ENCODE measurements at regions not wholly inside any gene's neighbourhood (a gene's known extent, or its start where the extent isn't known, plus 50 kb on each side); places are given as distances from the start of the nearest gene placed in this dataset.

DNA sequence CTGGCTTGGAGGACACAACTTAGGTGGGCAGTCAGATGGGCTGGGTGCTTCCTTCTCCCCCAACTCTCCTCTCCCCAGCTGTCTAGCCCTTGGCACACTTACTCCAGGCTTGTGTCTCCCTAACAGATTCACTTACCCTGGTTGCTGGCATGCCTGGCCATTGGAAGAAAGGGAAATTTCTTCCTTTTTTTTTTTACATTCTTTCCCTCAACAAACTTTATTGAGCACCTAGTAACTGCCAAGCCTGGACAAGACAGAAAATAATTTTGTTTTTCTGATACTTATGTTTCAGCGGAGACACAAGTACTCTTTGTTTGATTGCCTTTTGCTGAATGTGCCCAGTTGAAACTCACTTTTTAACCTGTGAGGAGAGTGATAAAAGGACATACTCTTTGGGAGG, 144.3 kb upstream of the KCNJ6 start:
- DNase-seq: no peak
- intact Hi-C loops (cut with micrococcal nuclease): no loop called here

More for the DNA sequence above, 144.3 kb upstream of the KCNJ6 start:
- Histone ChIP-seq H2BK15ac (ENCODE audit: low read depth, low read length) (no peak overlapping the region), H2BK5ac (ENCODE audit: low read depth, low read length, poor library complexity, severe bottlenecking) (no peak overlapping the region), H3K9me1 (ENCODE audit: insufficient read depth, low read length) (no peaks in the 10 kb centered on the region), H2AK5ac (ENCODE audit: low read depth, low read length) (no peak overlapping the region), H4K8ac (ENCODE audit: low read depth in 2 of 2, low read length in 2 of 2) (no peak overlapping the region), H3K9ac (ENCODE audit: low read depth, low read length) (no peak overlapping the region), H2BK120ac (ENCODE audit: low read depth, low read length) (no peak overlapping the region), H3K9me3 (ENCODE audit: control insufficient read depth, insufficient read depth, low read length) (no peaks in the 10 kb centered on the region), H3K27ac (ENCODE audit: insufficient read depth, low read length) (no peak overlapping the region), H2AK9ac (replicated peaks; ENCODE audit: low read depth, low read length, poor library complexity) (no peak overlapping the region), H3K4ac (ENCODE audit: low read depth, low read length) (no peak overlapping the region), H4K5ac (ENCODE audit: low read depth, low read length) (no peak overlapping the region), H3K56ac (ENCODE audit: extremely low read depth, insufficient read depth, low read length) (no peak overlapping the region), H3K18ac (ENCODE audit: low read depth, low read length) (no peak overlapping the region), H3K79me1 (ENCODE audit: low read depth in 1 of 2, low read length in 2 of 2) (no peaks in the 10 kb centered on the region), H3K4me1 (ENCODE audit: control insufficient read depth, insufficient read depth, low read length) (no peaks in the 10 kb centered on the region), H2AFZ (replicated peaks; ENCODE audit: low read length, poor library complexity) (no peak overlapping the region), H3K4me2 (ENCODE audit: low read depth, low read length) (no peak overlapping the region), H3K4me3 (ENCODE audit: insufficient read depth, low read depth, low read length) (no peak overlapping the region), H3K36me3 (ENCODE audit: control insufficient read depth, insufficient read depth, low read length) (no peaks in the 10 kb centered on the region), H3K14ac (replicated peaks; ENCODE audit: low read depth, low read length) (no peak overlapping the region), H2BK20ac (ENCODE audit: low read depth, low read length) (no peak overlapping the region), H3K27me3 (ENCODE audit: control insufficient read depth, insufficient read depth, low read length) (peaks cover 2% of the 10 kb centered on the region), H3K23ac (ENCODE audit: low read depth, low read length) (no peak overlapping the region), H4K91ac (ENCODE audit: insufficient read depth, low read depth, low read length) (no peak overlapping the region), H4K20me1 (ENCODE audit: insufficient read depth, low read length) (no peaks in the 10 kb centered on the region)
- POLR2A ChIA-PET (ENCODE audit: unreplicated experiment): interaction anchor here (0.5 kb wide), 1 partner anchor 39 kb away, joined by 7 read pairs; no protein-coding TSS in a partner anchor
- WGBS, 2 experiments (ENCODE audit: extremely low coverage in 2 of 2, insufficient read length in 1 of 2): no CpG with 5 or more reads among the region's 1 CpG
- in situ Hi-C loops (cut with MboI; ENCODE audit: low sequenced_read_pairs): no loop called here
- dilution Hi-C loops (cut with HindIII; ENCODE audit: low sequenced_read_pairs, unreplicated experiment): no loop called here
- CTCF ChIA-PET: no interaction called here
- ATAC-seq (ENCODE audit: low read depth): no peak
- TF ChIP-seq SMC3 (IDR thresholded peaks at IDR 0.05; ENCODE audit: low read depth, low read length) (no peak), CHD1 (IDR thresholded peaks at IDR 0.05; ENCODE audit: low read depth, low read length) (no peak), RCOR1 (IDR thresholded peaks at IDR 0.05; ENCODE audit: insufficient replicate concordance, low read length) (no peak), RAD21 (IDR thresholded peaks at IDR 0.05; ENCODE audit: low read length) (no peak), NFE2L2 (IDR thresholded peaks at IDR 0.05; ENCODE audit: low read depth, low read length) (no peak), POLR2A (IDR thresholded peaks at IDR 0.05; ENCODE audit: low read depth, low read length) (no peak), BHLHE40 (IDR thresholded peaks at IDR 0.05; ENCODE audit: low read depth, low read length) (no peak), RFX5 (IDR thresholded peaks at IDR 0.05; ENCODE audit: low read depth, low read length) (no peak), MAZ (IDR thresholded peaks at IDR 0.05; ENCODE audit: borderline replicate concordance, low read depth, low read length) (no peak), MXI1 (IDR thresholded peaks at IDR 0.05; ENCODE audit: borderline replicate concordance, low read depth, low read length) (no peak), FOS (IDR thresholded peaks at IDR 0.05; ENCODE audit: low read depth, low read length) (no peak)
- TF ChIP-seq, protein P1, sequence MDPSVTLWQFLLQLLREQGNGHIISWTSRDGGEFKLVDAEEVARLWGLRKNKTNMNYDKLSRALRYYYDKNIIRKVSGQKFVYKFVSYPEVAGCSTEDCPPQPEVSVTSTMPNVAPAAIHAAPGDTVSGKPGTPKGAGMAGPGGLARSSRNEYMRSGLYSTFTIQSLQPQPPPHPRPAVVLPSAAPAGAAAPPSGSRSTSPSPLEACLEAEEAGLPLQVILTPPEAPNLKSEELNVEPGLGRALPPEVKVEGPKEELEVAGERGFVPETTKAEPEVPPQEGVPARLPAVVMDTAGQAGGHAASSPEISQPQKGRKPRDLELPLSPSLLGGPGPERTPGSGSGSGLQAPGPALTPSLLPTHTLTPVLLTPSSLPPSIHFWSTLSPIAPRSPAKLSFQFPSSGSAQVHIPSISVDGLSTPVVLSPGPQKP (IDR thresholded peaks at IDR 0.05; ENCODE audit: borderline replicate concordance, low read depth, low read length): no peak
- TF ChIP-seq, protein P2, sequence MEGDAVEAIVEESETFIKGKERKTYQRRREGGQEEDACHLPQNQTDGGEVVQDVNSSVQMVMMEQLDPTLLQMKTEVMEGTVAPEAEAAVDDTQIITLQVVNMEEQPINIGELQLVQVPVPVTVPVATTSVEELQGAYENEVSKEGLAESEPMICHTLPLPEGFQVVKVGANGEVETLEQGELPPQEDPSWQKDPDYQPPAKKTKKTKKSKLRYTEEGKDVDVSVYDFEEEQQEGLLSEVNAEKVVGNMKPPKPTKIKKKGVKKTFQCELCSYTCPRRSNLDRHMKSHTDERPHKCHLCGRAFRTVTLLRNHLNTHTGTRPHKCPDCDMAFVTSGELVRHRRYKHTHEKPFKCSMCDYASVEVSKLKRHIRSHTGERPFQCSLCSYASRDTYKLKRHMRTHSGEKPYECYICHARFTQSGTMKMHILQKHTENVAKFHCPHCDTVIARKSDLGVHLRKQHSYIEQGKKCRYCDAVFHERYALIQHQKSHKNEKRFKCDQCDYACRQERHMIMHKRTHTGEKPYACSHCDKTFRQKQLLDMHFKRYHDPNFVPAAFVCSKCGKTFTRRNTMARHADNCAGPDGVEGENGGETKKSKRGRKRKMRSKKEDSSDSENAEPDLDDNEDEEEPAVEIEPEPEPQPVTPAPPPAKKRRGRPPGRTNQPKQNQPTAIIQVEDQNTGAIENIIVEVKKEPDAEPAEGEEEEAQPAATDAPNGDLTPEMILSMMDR (conservative IDR thresholded peaks at IDR 0.05; ENCODE audit: low read depth, low read length): no peak
- TF ChIP-seq, protein P3, sequence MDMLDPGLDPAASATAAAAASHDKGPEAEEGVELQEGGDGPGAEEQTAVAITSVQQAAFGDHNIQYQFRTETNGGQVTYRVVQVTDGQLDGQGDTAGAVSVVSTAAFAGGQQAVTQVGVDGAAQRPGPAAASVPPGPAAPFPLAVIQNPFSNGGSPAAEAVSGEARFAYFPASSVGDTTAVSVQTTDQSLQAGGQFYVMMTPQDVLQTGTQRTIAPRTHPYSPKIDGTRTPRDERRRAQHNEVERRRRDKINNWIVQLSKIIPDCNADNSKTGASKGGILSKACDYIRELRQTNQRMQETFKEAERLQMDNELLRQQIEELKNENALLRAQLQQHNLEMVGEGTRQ (IDR thresholded peaks at IDR 0.05; ENCODE audit: low read depth, low read length): no peak
- no TSS peak for BruUV-seq (replicated peaks)

Measured in IMR-90 (cell line).